Colonic mucosa (tissue), 4 donors: ENCODE measurements at regions not wholly inside any gene's neighbourhood (a gene's known extent, or its start where the extent isn't known, plus 50 kb on each side); places are given as distances from the start of the nearest gene placed in this dataset.

Experiments
- DNase-seq: peaks from one replicate; pipeline ENCODE4 v3.0.0-alpha.2; 2020
- H3K27ac ChIP-seq: fragments of 200-600 bp; one replicate; pipeline ENCODE4 v1.8.0; 2021
- H3K27me3 ChIP-seq: fragments of 200-600 bp; one replicate; pipeline ENCODE4 v1.8.0; 2021
- H3K36me3 ChIP-seq: fragments of 200-600 bp; one replicate; pipeline ENCODE4 v1.8.0; 2021
- H3K4me1 ChIP-seq: fragments of 200-600 bp; one replicate; pipeline ENCODE4 v1.8.0; 2021; ENCODE audit warnings: mild to moderate bottlenecking
- H3K4me3 ChIP-seq: fragments of 200-600 bp; one replicate; pipeline ENCODE4 v1.8.0; 2021
- H3K9ac ChIP-seq, 2 donors: one replicate each; pipeline ENCODE4 v1.7.0; 2013; ENCODE audit warnings: control low read depth in 2 of 2, low read depth in 2 of 2, low read length in 2 of 2
- H3K9me3 ChIP-seq: fragments of 200-600 bp; one replicate; pipeline ENCODE4 v1.8.0; 2021
- intact Hi-C: fragments of 100-400 bp; cut with DNase I; formaldehyde crosslinking; loops from one replicate; pipeline ENCODE4 v1.14.1; 2022
- TF ChIP-seq, protein P1 (sequence below): fragments of 200-600 bp; IDR thresholded peaks from one replicate; pipeline ENCODE4 v1.8.0; 2022; ENCODE audit warnings: antibody characterized with exemption, mild to moderate bottlenecking
- donor health status: healthy.
- donor health status: DM: no; HTN: no; CAD: no.
- donor health status: DM: no; HTN: no; CAD: no.

DNA sequence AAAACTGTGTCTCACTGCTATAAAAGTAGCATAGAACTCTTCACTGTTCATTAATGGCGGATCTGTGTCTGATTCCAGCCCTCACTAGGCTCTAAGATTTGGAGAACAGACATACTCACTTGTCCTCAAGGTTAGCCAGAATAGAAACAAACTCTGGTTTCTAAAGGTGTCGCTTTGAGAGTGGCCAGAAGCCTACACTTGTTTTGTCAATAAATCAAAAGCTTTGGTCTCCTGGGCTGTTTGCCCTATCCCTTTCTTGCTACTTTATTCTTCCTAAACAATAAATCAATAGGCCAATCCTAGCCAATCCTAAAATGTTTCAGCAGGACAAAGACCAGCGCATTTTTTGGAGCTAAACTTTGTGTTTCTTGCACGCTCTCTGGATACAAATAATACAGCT, 1064.6 kb upstream of the CHAC2 start:
- Histone ChIP-seq H3K27me3 (no peaks in the 10 kb centered on the region), H3K9ac (no peak overlapping the region), H3K4me1 (no peaks in the 10 kb centered on the region), H3K9me3 (no peaks in the 10 kb centered on the region), H3K4me3 (no peak overlapping the region), H3K36me3 (no peaks in the 10 kb centered on the region), H3K27ac (no peak overlapping the region)
- TF ChIP-seq, protein P1, sequence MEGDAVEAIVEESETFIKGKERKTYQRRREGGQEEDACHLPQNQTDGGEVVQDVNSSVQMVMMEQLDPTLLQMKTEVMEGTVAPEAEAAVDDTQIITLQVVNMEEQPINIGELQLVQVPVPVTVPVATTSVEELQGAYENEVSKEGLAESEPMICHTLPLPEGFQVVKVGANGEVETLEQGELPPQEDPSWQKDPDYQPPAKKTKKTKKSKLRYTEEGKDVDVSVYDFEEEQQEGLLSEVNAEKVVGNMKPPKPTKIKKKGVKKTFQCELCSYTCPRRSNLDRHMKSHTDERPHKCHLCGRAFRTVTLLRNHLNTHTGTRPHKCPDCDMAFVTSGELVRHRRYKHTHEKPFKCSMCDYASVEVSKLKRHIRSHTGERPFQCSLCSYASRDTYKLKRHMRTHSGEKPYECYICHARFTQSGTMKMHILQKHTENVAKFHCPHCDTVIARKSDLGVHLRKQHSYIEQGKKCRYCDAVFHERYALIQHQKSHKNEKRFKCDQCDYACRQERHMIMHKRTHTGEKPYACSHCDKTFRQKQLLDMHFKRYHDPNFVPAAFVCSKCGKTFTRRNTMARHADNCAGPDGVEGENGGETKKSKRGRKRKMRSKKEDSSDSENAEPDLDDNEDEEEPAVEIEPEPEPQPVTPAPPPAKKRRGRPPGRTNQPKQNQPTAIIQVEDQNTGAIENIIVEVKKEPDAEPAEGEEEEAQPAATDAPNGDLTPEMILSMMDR, result no peak
- intact Hi-C loops, result no loop called here
- no peak for DNase-seq

DNA sequence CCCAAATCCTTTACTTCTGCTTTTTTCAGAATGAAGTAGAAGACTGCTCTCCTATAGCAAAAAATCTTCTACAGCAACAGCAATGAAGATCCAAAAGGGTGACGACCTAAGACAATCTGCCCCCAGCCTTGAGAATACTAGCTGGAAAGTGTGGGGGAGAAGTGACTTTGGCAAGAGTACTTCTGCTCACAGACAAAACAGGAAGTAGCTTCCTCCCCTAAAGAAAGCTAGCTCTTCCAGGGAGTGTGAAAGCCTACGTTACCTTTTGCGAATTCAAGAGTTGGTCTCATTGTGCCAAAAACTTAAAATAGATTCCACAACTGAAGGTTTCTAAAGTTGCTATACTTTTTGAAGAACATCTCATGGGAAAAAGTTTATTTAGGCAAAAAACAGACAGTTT, 1069.2 kb upstream of the CHAC2 start:
- no peak overlapping the region for H3K27ac ChIP-seq
- no peaks in the 10 kb centered on the region for H3K36me3 ChIP-seq
- TF ChIP-seq, protein P1, result no peak
- H3K9me3 ChIP-seq, result no peaks in the 10 kb centered on the region
- no peak overlapping the region for H3K9ac ChIP-seq
- H3K27me3 ChIP-seq, result no peaks in the 10 kb centered on the region
- DNase-seq, result no peak
- intact Hi-C loops, result no loop called here
- H3K4me3 ChIP-seq, result no peak overlapping the region
- H3K4me1 ChIP-seq, result no peaks in the 10 kb centered on the region

DNA sequence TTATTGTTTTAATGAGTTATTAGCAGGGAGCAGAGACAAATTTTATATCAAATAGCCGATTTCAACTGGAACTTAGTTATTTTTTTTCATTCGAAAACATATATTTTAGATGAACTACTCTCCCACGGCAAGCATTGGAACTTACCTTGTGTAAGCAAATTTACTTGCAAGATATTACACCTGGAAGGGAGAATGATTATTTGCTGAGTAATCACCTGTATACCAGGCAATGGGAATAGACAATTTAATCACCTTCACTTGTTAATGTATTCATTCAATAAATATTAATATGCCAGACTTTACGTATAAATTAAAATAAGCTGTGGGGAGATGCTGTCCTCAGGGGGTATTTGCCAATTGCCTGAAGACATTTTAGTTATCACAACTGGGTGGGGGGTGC, 1069.9 kb upstream of the CHAC2 start:
- intact Hi-C loops, result no loop called here
- no peak for DNase-seq

DNA sequence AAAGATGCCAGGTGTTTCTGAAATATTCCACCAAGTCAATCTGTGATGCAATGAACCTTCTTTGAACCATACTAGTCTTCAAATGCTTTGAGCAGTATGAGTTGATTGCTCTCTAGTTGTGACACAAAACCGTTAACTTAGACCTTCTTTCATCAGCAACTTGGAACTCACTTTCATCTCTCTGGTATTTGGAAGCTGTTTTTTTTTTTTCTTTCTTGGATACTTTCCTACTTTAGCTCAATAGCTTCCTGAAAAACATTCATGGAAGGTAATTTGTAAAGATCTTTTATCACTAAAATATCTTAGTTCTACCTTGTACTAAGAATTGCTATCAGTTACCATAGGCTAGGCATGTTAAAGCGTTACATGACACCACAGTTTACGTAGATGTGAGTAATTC, 1071.9 kb upstream of the CHAC2 start:
- Histone ChIP-seq H3K4me1 (no peaks in the 10 kb centered on the region), H3K9ac (no peak overlapping the region), H3K27me3 (no peaks in the 10 kb centered on the region), H3K27ac (no peak overlapping the region), H3K4me3 (no peak overlapping the region), H3K9me3 (no peaks in the 10 kb centered on the region), H3K36me3 (no peaks in the 10 kb centered on the region)
- no peak for DNase-seq
- intact Hi-C loops, result no loop called here
- TF ChIP-seq, protein P1, result no peak

More for the DNA sequence above, 1069.9 kb upstream of the CHAC2 start:
- H3K9me3 ChIP-seq, result no peaks in the 10 kb centered on the region
- H3K27me3 ChIP-seq, result no peaks in the 10 kb centered on the region
- no peaks in the 10 kb centered on the region for H3K36me3 ChIP-seq
- H3K9ac ChIP-seq, result no peak overlapping the region
- no peaks in the 10 kb centered on the region for H3K4me1 ChIP-seq
- no peak overlapping the region for H3K27ac ChIP-seq
- H3K4me3 ChIP-seq, result no peak overlapping the region
- TF ChIP-seq, protein P1, result no peak

DNA sequence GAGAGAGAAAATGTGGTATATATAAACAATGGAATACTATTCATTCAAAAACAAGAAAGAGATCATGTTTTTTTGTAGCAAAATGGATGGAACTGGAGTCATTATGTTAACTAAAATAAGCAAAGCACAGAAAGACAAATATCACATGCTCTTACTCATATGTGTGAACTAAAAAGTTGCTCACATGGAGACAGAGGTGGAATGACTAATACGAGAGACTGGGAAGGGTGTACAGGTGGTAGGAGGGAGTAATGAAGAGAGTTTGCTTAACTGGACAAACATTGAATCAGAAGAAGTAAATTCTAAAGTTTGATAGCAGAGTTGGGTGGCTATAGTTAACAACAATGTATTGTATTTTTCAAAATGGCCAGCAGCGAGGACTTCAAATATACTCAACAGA, 1080.7 kb upstream of the CHAC2 start:
- no peak for DNase-seq
- H3K9ac ChIP-seq, result no peak overlapping the region

More for the DNA sequence above, 1080.7 kb upstream of the CHAC2 start:
- H3K27me3 ChIP-seq, result no peaks in the 10 kb centered on the region
- H3K27ac ChIP-seq, result no peak overlapping the region
- H3K4me3 ChIP-seq, result no peak overlapping the region
- TF ChIP-seq, protein P1, result no peak
- H3K36me3 ChIP-seq, result no peaks in the 10 kb centered on the region
- intact Hi-C loops, result no loop called here
- no peaks in the 10 kb centered on the region for H3K4me1 ChIP-seq
- H3K9me3 ChIP-seq, result no peaks in the 10 kb centered on the region
